GM19035 (cell line): ENCODE measurements at regions not wholly inside any gene's neighbourhood (a gene's known extent, or its start where the extent isn't known, plus 50 kb on each side); places are given as distances from the start of the nearest gene placed in this dataset.
"Not testable (repeated sequence)": the region's sequence is repeated elsewhere in the genome, so short reads cannot be mapped to it uniquely, and the experiment has no call there.

Source experiments
- ATAC-seq: cut with Tn5 transposase; IDR thresholded peaks from one replicate; pipeline ENCODE4 v1.9.1; 2021; ENCODE audit not compliant: unreplicated experiment

- not testable (repeated sequence) for ATAC-seq
Measured at GRCh38 chr9:87041553-87042235, 94.4 kb upstream of the GAS1 start.

DNA sequence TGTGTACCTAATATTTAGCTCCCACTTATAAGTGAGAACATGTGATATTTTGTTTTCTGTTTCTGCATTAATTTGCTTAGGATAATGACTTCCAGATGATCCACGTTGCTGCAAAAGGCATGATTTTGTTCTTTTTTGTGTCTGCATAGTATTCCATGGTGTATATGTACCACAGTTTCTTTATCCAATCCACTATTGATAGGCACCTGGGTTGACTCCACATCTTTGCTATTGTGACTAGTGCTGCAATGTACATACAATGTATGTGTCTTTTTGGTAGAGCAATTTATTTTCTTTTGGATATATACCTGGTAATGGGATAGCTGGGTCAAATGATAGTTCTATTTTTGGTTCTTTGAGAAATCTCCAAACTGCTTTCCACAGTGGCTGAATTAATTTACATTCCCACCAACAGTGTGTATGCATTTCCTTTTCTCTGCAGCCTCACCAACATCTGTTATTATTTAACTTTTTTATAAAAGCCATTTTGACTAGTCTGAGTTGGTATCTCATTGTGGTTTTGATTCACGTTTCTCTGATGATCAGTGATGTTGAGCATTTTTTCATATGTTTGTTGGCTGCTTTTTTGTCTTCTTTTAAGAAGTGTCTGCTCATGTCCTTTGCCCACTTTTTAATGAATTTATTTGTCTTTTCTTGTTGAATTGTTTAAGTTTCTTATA is 102.8 kb upstream of the GAS1 start:
- ATAC-seq: not testable (repeated sequence)

DNA sequence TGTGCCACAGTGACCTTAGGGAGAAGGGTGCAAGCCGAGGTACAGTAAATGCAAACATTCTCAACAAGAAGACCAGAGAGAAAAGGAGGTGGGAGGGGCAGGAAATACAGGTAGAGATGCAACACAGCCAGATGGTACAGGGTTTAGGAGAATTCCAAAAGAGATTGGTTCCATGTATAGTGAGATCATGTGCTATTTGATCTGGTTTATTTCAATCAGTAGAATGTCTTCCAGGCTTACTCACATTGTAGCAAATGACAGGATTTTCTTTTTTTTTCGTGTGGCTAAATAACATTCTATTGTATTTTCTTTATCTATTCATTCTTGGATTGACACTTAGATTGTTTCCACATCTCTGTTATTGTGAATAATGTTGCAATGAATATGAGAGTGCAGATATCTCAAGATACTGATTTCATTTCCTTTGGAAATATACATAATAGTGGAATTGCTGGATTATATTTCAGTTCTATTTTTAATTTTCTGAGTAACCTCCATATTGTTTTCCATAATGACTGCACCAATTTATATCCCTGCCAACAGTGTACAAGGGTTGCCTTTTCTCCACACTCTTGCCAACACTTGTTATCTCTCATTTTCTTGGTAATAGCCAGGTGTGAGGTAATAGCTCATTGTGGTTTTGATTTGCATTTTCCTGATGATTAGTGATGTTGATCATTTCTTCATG is 107.8 kb upstream of the GAS1 start:
- ATAC-seq: no peak

GRCh38 chr9:87059772-87060171 is 112.5 kb upstream of the GAS1 start:
- no peak for ATAC-seq

DNA sequence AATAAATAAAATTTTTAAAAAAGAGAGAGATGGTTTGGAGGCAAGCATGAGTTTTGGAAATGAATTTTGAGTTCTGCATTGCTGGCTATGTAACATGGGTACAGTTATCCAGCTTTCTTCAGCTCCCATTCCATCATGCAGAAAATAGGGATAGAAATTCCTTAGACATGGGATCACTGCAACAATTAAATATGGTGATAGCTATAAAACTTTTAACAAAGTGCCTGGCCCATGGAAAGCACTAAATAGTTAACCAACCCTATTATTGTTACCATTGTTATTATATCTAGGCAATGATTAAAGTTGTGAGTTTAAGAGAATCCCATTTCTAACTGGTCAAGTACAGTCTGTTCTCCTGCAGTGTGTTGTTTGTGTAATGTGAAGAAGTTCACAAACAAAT is 115.4 kb upstream of the GAS1 start:
- ATAC-seq: no peak

DNA sequence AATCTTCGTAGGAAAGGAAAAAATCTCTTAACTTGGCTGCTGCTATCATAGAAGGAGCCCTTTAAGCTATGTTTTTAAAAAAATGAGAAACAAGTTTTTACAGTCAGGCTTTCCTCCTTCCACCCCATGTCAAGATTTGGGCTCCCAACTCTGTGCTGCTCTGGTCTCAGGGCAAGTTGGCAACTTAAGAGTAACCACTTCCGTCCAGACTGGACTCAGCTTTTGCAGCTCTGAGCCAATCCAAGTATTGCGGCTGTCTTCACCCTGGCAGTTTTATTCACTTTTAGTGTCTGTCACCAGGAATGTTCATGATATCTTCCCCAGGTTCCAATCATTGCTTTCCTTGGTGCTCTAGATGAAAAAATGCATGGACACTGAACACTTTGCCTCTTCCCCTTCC is 115.9 kb upstream of the GAS1 start:
- ATAC-seq: no peak

DNA sequence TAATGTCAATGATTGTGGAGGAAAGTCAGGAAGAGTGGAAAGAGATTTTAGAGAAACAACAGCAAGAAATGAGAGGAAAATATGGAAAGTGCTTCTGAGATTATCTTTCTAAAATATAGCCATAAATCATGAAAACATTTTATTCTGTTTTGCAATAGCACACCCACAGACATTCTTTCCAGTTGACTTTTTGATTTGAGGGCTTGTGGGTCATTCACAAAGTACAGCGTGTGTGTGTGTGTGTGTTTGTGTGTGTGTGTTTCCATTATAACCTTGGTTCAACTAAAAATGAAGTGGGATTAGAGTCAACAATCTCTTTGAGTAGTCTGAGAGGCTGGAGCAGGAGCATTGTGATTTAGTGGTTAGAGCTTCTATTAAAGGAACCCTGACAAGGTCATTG is 116.6 kb upstream of the GAS1 start:
- ATAC-seq: no peak

DNA sequence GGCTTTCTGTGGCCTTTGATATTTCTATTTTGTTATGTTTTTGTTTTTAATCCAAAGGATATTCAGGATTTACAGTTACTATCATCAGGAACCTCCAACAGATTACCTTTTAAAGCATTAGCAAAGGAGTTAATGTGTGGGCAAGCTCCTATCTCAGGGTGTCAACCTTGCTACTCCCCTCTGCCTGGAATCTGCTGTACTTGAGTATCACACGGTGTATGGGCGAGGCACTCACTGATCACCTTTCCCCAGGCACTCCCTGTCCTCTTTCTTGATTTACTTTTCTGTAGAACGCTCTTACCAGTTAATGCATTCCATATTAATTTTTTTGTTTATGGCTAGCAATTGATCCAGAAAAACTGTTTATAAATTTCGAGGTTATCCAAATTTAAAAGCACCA is 117.0 kb upstream of the GAS1 start:
- no peak for ATAC-seq

DNA sequence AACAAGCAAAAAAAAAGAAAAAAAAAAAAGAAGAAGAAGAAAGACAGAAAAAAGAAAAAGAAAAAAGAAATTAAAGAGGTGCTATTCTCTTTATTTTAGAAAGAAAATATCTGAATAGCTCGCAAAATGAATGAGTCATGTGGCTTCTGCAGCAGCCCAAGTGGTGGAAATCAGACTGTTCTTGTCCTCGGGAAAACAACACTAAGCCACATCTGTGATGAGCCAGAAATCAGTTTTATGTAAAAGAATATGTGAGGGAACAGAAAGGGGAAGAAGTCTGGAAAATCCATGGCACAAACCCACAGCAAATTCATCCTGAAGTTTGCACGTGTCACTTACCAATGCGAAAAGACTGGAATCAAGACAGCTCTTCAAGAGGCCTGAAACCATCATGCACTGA is 118.7 kb upstream of the GAS1 start:
- ATAC-seq: no peak

DNA sequence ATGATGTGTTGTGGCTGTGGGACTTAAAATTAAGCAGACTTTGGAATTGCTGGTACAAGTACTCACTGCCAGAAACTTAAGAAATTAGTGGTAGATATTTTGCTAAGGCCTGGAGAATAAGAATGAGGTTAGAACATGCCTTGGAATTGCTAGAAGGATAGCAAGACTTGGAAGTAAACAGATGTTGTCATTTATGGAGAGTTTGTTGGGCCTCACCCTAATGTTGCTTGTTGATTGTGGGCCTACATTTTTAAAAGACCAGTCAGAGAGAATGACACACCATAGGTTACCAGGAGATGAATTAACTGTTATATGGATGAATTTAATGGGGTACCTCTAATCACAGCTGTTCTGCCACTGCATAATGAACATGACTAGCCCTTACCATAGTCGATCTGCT is 120.1 kb upstream of the GAS1 start:
- ATAC-seq: no peak

DNA sequence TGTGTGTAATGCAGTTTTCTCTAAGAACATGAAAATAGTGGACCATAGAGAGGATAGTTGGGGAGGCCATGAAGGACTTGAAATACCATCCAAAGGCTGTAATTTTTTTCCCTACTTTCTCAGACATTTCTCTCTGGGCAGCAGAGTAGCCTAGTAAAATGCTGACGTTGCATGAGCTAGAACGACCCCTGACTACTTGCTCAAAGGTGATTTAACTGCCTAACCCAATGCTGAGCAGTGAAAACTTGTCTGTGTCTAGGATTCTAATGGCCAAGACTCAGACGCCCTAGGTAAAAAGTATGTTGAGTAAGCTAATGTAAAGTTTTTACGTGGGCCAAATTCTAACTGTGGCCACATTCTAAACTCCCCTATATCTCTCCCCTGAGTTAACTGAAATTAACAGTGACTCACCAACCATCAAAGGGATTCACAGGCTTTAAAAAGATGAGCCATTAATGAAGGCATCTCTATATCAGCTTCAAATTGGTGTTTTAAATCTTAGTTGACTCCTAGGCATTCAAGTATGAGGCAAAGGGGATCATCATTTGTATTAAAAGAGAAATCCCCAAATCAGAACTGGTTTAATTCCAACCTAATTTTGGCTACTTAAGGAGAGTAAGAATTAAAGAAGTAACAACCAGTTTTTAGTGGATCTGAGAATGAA is 121.0 kb upstream of the GAS1 start:
- ATAC-seq: no peak

- ATAC-seq: no peak
Measured at GRCh38 chr9:87069690-87070089, 122.4 kb upstream of the GAS1 start.

DNA sequence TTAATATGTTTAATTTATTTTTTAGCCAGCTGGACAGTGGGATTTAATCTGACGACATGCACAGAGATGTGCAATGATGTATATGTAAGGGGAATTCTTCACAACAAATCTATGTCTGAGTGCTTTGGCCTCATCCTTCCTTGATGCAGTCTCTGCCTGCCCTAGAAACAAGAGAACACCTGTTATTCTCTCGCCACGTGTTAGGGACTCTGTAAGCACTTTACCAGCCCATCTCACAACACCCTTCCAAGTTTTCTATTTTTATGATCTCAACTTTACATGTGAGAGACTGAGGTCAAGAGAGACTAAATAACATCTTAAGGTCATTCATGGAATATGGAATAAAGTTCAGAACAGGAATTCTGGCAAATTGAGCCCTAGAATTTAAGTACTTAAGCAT is 123.0 kb upstream of the GAS1 start:
- ATAC-seq: no peak

DNA sequence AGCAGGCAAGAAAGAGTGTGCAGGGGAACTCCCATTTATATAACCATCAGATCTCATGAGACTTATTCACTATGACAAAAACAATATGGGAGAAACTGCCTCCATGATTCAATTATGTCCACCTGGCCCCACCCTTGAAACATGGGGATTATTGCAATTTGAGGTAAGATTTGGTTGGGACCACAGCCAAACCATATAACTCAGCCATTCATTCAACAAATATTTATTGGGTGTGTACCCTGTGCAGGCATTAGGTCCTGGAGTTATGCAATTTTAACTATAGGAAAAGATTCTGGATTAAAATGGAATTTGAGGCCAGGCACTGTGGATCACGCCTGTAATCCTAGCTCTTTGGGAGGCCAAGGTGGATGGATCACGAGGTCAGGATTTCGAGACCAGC is 124.2 kb upstream of the GAS1 start:
- no peak for ATAC-seq

- no peak for ATAC-seq
Measured at GRCh38 chr9:87073692-87074091, 126.4 kb upstream of the GAS1 start.

DNA sequence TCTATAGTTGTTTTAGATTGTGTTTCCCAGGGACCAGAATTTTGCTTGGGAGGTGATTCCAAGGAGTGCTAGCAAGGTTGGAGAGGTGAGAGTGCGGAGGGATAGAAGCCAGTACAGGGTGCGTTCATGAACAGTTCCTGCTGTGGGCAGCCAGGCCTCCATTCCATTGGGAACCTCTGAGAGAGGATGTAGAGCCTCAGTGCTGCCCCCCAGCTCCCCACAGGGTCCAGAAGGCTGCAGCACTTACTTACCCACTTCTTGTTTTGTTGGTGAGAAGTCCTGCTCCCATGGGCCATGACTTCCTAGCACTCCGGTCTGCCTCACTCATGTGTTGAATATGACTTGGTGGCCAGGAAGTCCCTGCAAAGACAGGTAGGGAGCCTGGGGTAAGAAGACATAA is 128.2 kb upstream of the GAS1 start:
- ATAC-seq: no peak

GRCh38 chr9:87076825-87077224 is 129.5 kb upstream of the GAS1 start:
- no peak for ATAC-seq

GRCh38 chr9:87077986-87078385 is 130.7 kb upstream of the GAS1 start:
- ATAC-seq: no peak

DNA sequence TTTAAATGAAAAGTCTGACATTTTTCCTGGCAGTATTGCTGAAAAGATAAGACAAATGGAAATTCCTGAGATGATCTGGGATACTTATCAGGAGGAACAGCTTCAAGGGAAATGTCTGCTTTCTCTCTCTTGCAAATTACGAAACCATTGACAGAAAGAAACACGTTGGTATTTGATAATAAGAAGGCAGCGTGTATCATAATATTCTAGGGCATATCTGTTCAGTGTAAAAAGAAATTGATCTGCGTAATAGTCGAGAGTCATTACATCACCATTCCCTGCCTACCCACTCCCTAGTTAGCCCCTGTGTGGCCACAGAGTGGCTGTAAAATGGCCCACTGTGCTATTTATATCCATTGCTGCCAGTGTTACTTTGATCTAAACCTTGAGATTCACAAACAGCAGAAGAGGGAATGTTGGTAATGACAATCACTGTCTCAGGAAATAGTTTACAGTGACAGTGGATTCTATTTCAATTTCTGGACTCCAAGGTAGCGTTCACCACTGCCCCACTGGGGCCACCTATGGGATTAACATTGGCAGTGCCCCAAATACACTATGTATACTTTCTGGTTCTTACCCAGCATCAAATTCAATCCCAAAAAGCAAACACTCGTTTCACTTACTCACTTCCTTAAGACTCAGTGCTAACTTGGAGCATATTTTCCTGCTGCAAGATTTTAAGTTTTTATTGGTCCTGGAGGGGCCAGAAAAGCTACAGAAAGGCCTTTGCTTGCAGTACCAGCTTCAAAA is 133.4 kb upstream of the GAS1 start:
- ATAC-seq: no peak

- no peak for ATAC-seq
Measured at GRCh38 chr9:87081503-87081902, 134.2 kb upstream of the GAS1 start.

DNA sequence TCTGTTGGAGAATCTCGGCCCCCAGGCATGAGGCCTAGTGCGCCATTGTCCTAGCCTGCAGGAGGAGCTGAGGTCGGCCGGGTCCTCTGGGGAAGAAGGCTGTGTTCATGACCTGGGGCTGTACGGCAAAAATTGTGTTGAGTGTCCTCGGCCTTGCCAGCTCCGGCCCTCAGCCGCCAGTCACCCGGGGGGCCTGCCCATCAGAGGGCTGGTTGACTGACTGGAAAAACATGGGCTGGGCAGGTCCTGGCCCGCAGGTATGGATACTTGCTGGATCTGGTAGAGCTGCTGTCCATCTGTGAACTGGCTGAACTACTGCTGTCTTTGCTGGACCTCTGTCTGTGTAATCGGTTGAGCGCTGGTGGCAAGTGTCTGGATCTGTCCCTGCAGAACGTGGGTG is 136.7 kb upstream of the GAS1 start:
- ATAC-seq: no peak
